Thyroid gland (tissue), 4 donors: ENCODE measurements at regions not wholly inside any gene's neighbourhood (a gene's known extent, or its start where the extent isn't known, plus 50 kb on each side); places are given as distances from the start of the nearest gene placed in this dataset.
A peak's percentile ranks its signal among the peaks of the same experiment; 100 is the strongest.

Experiments used
- DNase-seq, 2 donors: peaks; one replicate each; pipeline ENCODE4 v3.0.0-alpha.2; 2019
- H3K27ac ChIP-seq, 3 donors: fragments of 200-600 bp; sonication (generic); 1 replicate in 2 of 3; 2 replicates in 1 of 3; pipeline ENCODE4 v1.5.1; 2016 to 2019; ENCODE audit warnings: mild to moderate bottlenecking in 1 of 3, moderate library complexity in 1 of 3
- H3K27me3 ChIP-seq: fragments of 200-600 bp; sonication (generic); one replicate; pipeline ENCODE4 v1.5.1; 2019
- H3K36me3 ChIP-seq, 2 donors: fragments of 200-600 bp; sonication (generic); one replicate each; pipeline ENCODE4 v1.5.1; 2016 to 2019
- H3K4me1 ChIP-seq, 2 donors: fragments of 200-600 bp; sonication (generic); one replicate each; pipeline ENCODE4 v1.5.1; 2017 to 2019
- H3K4me3 ChIP-seq, 3 donors: fragments of 200-600 bp; sonication (generic); replicated peaks in 1 of 3; 1 replicate in 2 of 3; 2 replicates in 1 of 3; pipeline ENCODE4 v1.5.1; 2016; ENCODE audit warnings: mild to moderate bottlenecking in 1 of 3
- H3K9me3 ChIP-seq: fragments of 200-600 bp; sonication (generic); one replicate; pipeline ENCODE4 v1.5.1; 2017
- CTCF ChIP-seq, 6 experiments: fragments of 200-600 bp in 3 of 6; fragments of 450-650 bp in 3 of 6; sonication (generic) in 3 of 6; IDR thresholded peaks; one replicate each; pipeline ENCODE4 v1.5.1; 2016 to 2019; ENCODE audit warnings: antibody characterized with exemption in 6 of 6, mild to moderate bottlenecking in 2 of 6, inconsistent platforms in 1 of 6, moderate library complexity in 1 of 6
- POLR2A ChIP-seq, 2 donors: fragments of 450-650 bp; IDR thresholded peaks; one replicate each; pipeline ENCODE4 v1.6.1; 2017; ENCODE audit warnings: antibody characterized with exemption in 2 of 2, mild to moderate bottlenecking in 2 of 2, moderate library complexity in 1 of 2
- WGBS, 2 donors: methylation state at CpG; one replicate each; pipeline ENCODE4 v1.1.5; 2017; 5-methylcytosine and 5-hydroxymethylcytosine counted together
- intact Hi-C: fragments of 100-400 bp; cut with DNase I; formaldehyde crosslinking; loops from one replicate; pipeline ENCODE4 v1.15.1; 2023

- H3K27me3 ChIP-seq: no peaks in the 10 kb centered on the region
- H3K36me3 ChIP-seq: no peaks in the 10 kb centered on the region
- no peak for DNase-seq
- 70 to 71% methylated on average over 9 of the region's 9 CpGs for WGBS, 2 donors
- intact Hi-C loops: no loop called here
- peaks cover 13 to 24% of the 10 kb centered on the region in 2 donors for H3K4me1 ChIP-seq
- H3K9me3 ChIP-seq: no peaks in the 10 kb centered on the region
- TF ChIP-seq CTCF (IDR thresholded peaks at IDR 0.05): no peak
- no peak for TF ChIP-seq POLR2A (IDR thresholded peaks at IDR 0.05)
- peak overlapping the region in 1 of 3 donors; percentile 11 for H3K27ac ChIP-seq
- H3K4me3 ChIP-seq: no peak overlapping the region
Observed at GRCh38 chr20:53786445-53787267, 193.0 kb upstream of the ZNF217 start.

GRCh38 chr20:53786071-53786444, 192.4 kb upstream of the ZNF217 start:
- peaks cover 12 to 24% of the 10 kb centered on the region in 2 donors for H3K4me1 ChIP-seq
- WGBS, 2 donors: 41 to 49% methylated on average over 3 of the region's 3 CpGs
- DNase-seq: no peak
- no peak for TF ChIP-seq POLR2A (IDR thresholded peaks at IDR 0.05)
- no peak for TF ChIP-seq CTCF (IDR thresholded peaks at IDR 0.05)
- no peaks in the 10 kb centered on the region for H3K36me3 ChIP-seq
- H3K27ac ChIP-seq: peak overlapping the region in 1 of 3 donors; percentile 11
- no peaks in the 10 kb centered on the region for H3K27me3 ChIP-seq
- no peaks in the 10 kb centered on the region for H3K9me3 ChIP-seq
- intact Hi-C loops: no loop called here
- no peak overlapping the region for H3K4me3 ChIP-seq

GRCh38 chr20:53785320-53785719, 191.7 kb upstream of the ZNF217 start:
- intact Hi-C loops: no loop called here
- H3K4me3 ChIP-seq: no peak overlapping the region
- H3K27me3 ChIP-seq: no peaks in the 10 kb centered on the region

GRCh38 chr20:53783768-53784167, 190.1 kb upstream of the ZNF217 start:
- DNase-seq: no peak

More at GRCh38 chr20:53785320-53785719, 191.7 kb upstream of the ZNF217 start:
- no peak for TF ChIP-seq CTCF (IDR thresholded peaks at IDR 0.05)
- no peak overlapping the region for H3K27ac ChIP-seq
- peaks cover 6 to 17% of the 10 kb centered on the region in 2 donors for H3K4me1 ChIP-seq
- WGBS, 2 donors: 92 to 100% methylated on average over 3 of the region's 3 CpGs
- H3K36me3 ChIP-seq: no peaks in the 10 kb centered on the region
- no peaks in the 10 kb centered on the region for H3K9me3 ChIP-seq
- DNase-seq: no peak

More at GRCh38 chr20:53783768-53784167, 190.1 kb upstream of the ZNF217 start:
- H3K27me3 ChIP-seq: no peaks in the 10 kb centered on the region
- H3K9me3 ChIP-seq: no peaks in the 10 kb centered on the region
- H3K4me3 ChIP-seq: no peak overlapping the region
- intact Hi-C loops: no loop called here
- 77 to 82% methylated on average over 3 of the region's 3 CpGs for WGBS, 2 donors
- TF ChIP-seq CTCF (IDR thresholded peaks at IDR 0.05): no peak
- no peak for TF ChIP-seq POLR2A (IDR thresholded peaks at IDR 0.05)
- no peak overlapping the region for H3K27ac ChIP-seq
- no peaks in the 10 kb centered on the region for H3K36me3 ChIP-seq
- H3K4me1 ChIP-seq: peaks cover 6 to 14% of the 10 kb centered on the region in 2 donors
